IMR-90 (cell line): ENCODE measurements at regions not wholly inside any gene's neighbourhood (a gene's known extent, or its start where the extent isn't known, plus 50 kb on each side); places are given as distances from the start of the nearest gene placed in this dataset.

Source experiments
- BHLHE40 ChIP-seq: fragments of 150-350 bp; IDR thresholded peaks from 2 replicates; pipeline ENCODE4 v1.6.1; 2016; ENCODE audit warnings: mild to moderate bottlenecking, low read depth, low read length
- CEBPB ChIP-seq: IDR thresholded peaks from 2 replicates; pipeline ENCODE4 v1.6.1; 2012; ENCODE audit warnings: low read depth, low read length, improper control_type of control experiment
- CHD1 ChIP-seq: IDR thresholded peaks from 2 replicates; pipeline ENCODE4 v1.6.1; 2012; ENCODE audit warnings: low read depth, low read length, improper control_type of control experiment
- CTCF ChIP-seq: conservative IDR thresholded peaks from 2 replicates; pipeline ENCODE4 v1.5.1; 2012; ENCODE audit warnings: mild to moderate bottlenecking, low read depth, low read length, improper control_type of control experiment
- ELK1 ChIP-seq: fragments of 150-350 bp; IDR thresholded peaks from 2 replicates; pipeline ENCODE4 v1.6.1; 2016; ENCODE audit warnings: low read depth, mild to moderate bottlenecking, low read length, moderate library complexity, borderline replicate concordance
- MAFK ChIP-seq: IDR thresholded peaks from 2 replicates; pipeline ENCODE4 v1.6.1; 2012; ENCODE audit warnings: low read depth, low read length, improper control_type of control experiment
- MAZ ChIP-seq: IDR thresholded peaks from 2 replicates; pipeline ENCODE4 v1.6.1; 2012; ENCODE audit warnings: low read depth, mild to moderate bottlenecking, low read length, improper control_type of control experiment, moderate library complexity, borderline replicate concordance
- MXI1 ChIP-seq: IDR thresholded peaks from 2 replicates; pipeline ENCODE4 v1.6.1; 2012; ENCODE audit warnings: low read depth, mild to moderate bottlenecking, low read length, moderate library complexity, borderline replicate concordance
- NFE2L2 ChIP-seq: fragments of 150-350 bp; IDR thresholded peaks from 2 replicates; pipeline ENCODE4 v1.6.1; 2016; ENCODE audit warnings: low read depth, mild to moderate bottlenecking, low read length
- POLR2A ChIP-seq: IDR thresholded peaks from 2 replicates; pipeline ENCODE4 v1.6.1; 2012; ENCODE audit warnings: mild to moderate bottlenecking, low read depth, low read length
- RCOR1 ChIP-seq: IDR thresholded peaks from 2 replicates; pipeline ENCODE4 v1.6.1; 2012; ENCODE audit warnings: mild to moderate bottlenecking, low read length, improper control_type of control experiment; ENCODE audit not compliant: insufficient replicate concordance
- RFX5 ChIP-seq: IDR thresholded peaks from 2 replicates; pipeline ENCODE4 v1.8.0; 2012; ENCODE audit warnings: low read depth, mild to moderate bottlenecking, low read length, moderate library complexity
- SMC3 ChIP-seq: fragments of 150-350 bp; IDR thresholded peaks from 2 replicates; pipeline ENCODE4 v1.6.1; 2016; ENCODE audit warnings: low read depth, mild to moderate bottlenecking, antibody characterized with exemption, low read length, moderate library complexity
- USF2 ChIP-seq: fragments of 150-350 bp; IDR thresholded peaks from 2 replicates; pipeline ENCODE4 v1.6.1; 2017; ENCODE audit warnings: mild to moderate bottlenecking, antibody characterized with exemption, low read length, low read depth

DNA sequence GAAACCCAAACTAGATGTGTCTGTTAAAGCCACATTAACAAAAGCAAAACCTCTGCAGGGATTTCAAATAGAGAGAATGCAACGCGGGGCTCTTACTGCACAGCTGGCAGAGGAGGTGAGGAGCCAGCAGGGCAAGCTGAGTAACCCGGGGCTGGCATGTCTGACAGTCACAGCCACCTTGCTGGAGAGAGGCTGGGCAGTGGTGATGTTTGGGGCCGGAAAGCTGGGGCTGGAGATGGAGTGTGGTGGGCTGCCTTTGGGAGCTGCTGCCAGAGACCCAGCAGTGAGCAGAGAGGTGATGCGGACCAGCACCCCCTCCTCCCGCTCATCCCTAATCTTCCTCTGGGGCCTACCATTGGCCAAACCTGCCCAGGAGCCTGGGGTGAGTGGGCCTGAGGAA, 204.5 kb upstream of the ARL4C start:
- no peak for TF ChIP-seq CTCF
- TF ChIP-seq MAZ, result no peak
- no peak for TF ChIP-seq RCOR1
- no peak for TF ChIP-seq POLR2A
- no peak for TF ChIP-seq USF2
- no peak for TF ChIP-seq ELK1
- TF ChIP-seq CHD1, result no peak
- TF ChIP-seq SMC3, result no peak
- TF ChIP-seq MAFK, result no peak
- TF ChIP-seq NFE2L2, result no peak
- TF ChIP-seq MXI1, result no peak
- no peak for TF ChIP-seq CEBPB
- no peak for TF ChIP-seq BHLHE40
- no peak for TF ChIP-seq RFX5
